ENCODE measurements at regions not wholly inside any gene's neighbourhood (a gene's known extent, or its start where the extent isn't known, plus 50 kb on each side); places are given as distances from the start of the nearest gene placed in this dataset.

- no peak for DNase-seq
Observed at GRCh38 chr16:65936096-65936495, 430.4 kb upstream of the CDH5 start.

- DNase-seq, result no peak
Observed at GRCh38 chr16:65934443-65934842, 432.0 kb upstream of the CDH5 start.

- DNase-seq, result no peak
Observed at GRCh38 chr16:65933703-65934102, 432.8 kb upstream of the CDH5 start.

- DNase-seq, result no peak
Observed at GRCh38 chr16:65932350-65933072, 434.0 kb upstream of the CDH5 start.

GRCh38 chr16:65922923-65923322 lies 443.6 kb upstream of the CDH5 start:
- no peak for DNase-seq

- no peak for DNase-seq
Observed at GRCh38 chr16:65919986-65920376, 446.5 kb upstream of the CDH5 start.

- DNase-seq, result no peak
Observed at GRCh38 chr16:65919145-65919985, 447.1 kb upstream of the CDH5 start.

GRCh38 chr16:65917466-65917865 lies 449.0 kb upstream of the CDH5 start:
- no peak for DNase-seq

GRCh38 chr16:65916995-65917394 lies 449.5 kb upstream of the CDH5 start:
- DNase-seq, result no peak

GRCh38 chr16:65910291-65910690 lies 456.2 kb upstream of the CDH5 start:
- no peak for DNase-seq

- no peak for DNase-seq
Observed at GRCh38 chr16:65909310-65910050, 457.0 kb upstream of the CDH5 start.

GRCh38 chr16:65908568-65908967 lies 457.9 kb upstream of the CDH5 start:
- DNase-seq, result no peak

- no peak for DNase-seq
Observed at GRCh38 chr16:65905331-65905730, 461.2 kb upstream of the CDH5 start.

- DNase-seq, result no peak
Observed at GRCh38 chr16:65896448-65897153, 469.9 kb upstream of the CDH5 start.

- no peak for DNase-seq
Observed at GRCh38 chr16:65895906-65896305, 470.6 kb upstream of the CDH5 start.

- DNase-seq, result no peak
Observed at GRCh38 chr16:65895486-65895885, 471.0 kb upstream of the CDH5 start.

- DNase-seq, result no peak
Observed at GRCh38 chr16:65890203-65890602, 476.3 kb upstream of the CDH5 start.

GRCh38 chr16:65889533-65889966 lies 476.9 kb upstream of the CDH5 start:
- no peak for DNase-seq

GRCh38 chr16:65888201-65888600 lies 478.3 kb upstream of the CDH5 start:
- DNase-seq, result no peak

GRCh38 chr16:65884018-65884417 lies 482.5 kb upstream of the CDH5 start:
- no peak for DNase-seq

GRCh38 chr16:65878347-65878746 lies 488.1 kb upstream of the CDH5 start:
- no peak for DNase-seq

GRCh38 chr16:65876624-65877023 lies 489.9 kb upstream of the CDH5 start:
- DNase-seq, result no peak

- DNase-seq, result no peak
Observed at GRCh38 chr16:65876056-65876408, 490.5 kb upstream of the CDH5 start.
